Body of pancreas (tissue), 4 donors: ENCODE measurements at regions not wholly inside any gene's neighbourhood (a gene's known extent, or its start where the extent isn't known, plus 50 kb on each side); places are given as distances from the start of the nearest gene placed in this dataset.

Experiments
- POLR2A ChIP-seq, 3 donors: fragments of 450-650 bp; IDR thresholded peaks; one replicate each; pipeline ENCODE4 v1.6.1; 2016; ENCODE audit warnings: antibody characterized with exemption in 3 of 3, mild to moderate bottlenecking in 2 of 3
- TF ChIP-seq, protein P1 (sequence below), 7 experiments: fragments of 450-650 bp in 4 of 7; fragments of 200-600 bp in 3 of 7; sonication (generic) in 3 of 7; IDR thresholded peaks; one replicate each; pipeline ENCODE4 v1.5.1; 2016 to 2019; ENCODE audit warnings: antibody characterized with exemption in 7 of 7

DNA sequence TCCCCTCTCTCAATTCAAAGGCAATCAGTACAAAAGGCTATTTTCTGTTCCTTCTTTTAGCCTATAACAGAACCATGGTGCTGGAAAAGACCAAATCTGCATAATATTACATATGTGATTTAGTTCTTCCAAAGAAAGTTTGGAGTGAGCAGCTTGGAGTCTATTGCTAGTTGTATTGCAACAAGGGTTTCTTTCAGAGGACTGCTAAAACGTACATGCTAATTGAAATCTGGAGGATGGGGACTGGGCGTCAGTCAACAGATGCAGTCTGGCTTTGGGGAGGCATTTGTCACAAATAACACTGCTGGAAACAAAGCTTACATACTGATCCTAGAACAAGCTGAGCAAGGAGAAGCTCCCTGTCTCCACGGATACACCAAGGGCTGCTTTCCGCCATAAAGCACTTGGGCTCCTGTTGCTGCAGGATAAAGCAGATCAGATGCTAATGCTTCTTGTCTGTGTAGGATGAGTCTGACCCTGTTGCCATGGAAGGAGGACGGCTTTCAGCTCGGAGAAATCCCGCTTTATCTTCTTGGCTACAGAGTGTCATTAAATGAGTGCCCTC lies 883.5 kb downstream of the SORCS1 start:
- no peak for TF ChIP-seq POLR2A (IDR thresholded peaks at IDR 0.05)
- TF ChIP-seq, protein P1, sequence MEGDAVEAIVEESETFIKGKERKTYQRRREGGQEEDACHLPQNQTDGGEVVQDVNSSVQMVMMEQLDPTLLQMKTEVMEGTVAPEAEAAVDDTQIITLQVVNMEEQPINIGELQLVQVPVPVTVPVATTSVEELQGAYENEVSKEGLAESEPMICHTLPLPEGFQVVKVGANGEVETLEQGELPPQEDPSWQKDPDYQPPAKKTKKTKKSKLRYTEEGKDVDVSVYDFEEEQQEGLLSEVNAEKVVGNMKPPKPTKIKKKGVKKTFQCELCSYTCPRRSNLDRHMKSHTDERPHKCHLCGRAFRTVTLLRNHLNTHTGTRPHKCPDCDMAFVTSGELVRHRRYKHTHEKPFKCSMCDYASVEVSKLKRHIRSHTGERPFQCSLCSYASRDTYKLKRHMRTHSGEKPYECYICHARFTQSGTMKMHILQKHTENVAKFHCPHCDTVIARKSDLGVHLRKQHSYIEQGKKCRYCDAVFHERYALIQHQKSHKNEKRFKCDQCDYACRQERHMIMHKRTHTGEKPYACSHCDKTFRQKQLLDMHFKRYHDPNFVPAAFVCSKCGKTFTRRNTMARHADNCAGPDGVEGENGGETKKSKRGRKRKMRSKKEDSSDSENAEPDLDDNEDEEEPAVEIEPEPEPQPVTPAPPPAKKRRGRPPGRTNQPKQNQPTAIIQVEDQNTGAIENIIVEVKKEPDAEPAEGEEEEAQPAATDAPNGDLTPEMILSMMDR (IDR thresholded peaks at IDR 0.05), result no peak
